GM18511 (cell line): ENCODE measurements at regions not wholly inside any gene's neighbourhood (a gene's known extent, or its start where the extent isn't known, plus 50 kb on each side); places are given as distances from the start of the nearest gene placed in this dataset.
"Not testable (repeated sequence)": the region's sequence is repeated elsewhere in the genome, so short reads cannot be mapped to it uniquely, and the experiment has no call there.

Source experiments
- ATAC-seq: cut with Tn5 transposase; IDR thresholded peaks from one replicate; pipeline ENCODE4 v1.9.1; 2021; ENCODE audit warnings: mild to moderate bottlenecking, moderate library complexity; ENCODE audit not compliant: unreplicated experiment

- no peak for ATAC-seq
Measured at GRCh38 chr5:75848077-75848476, 130.8 kb upstream of the POC5 start.

GRCh38 chr5:75847561-75848021, 130.4 kb upstream of the POC5 start:
- ATAC-seq = peak; percentile 95

- no peak for ATAC-seq
Measured at GRCh38 chr5:75844301-75844700, 127.1 kb upstream of the POC5 start.

GRCh38 chr5:75843319-75843718, 126.1 kb upstream of the POC5 start:
- ATAC-seq = no peak

GRCh38 chr5:75839547-75839946, 122.3 kb upstream of the POC5 start:
- no peak for ATAC-seq

- no peak for ATAC-seq
Measured at GRCh38 chr5:75837258-75837841, 120.1 kb upstream of the POC5 start.

- ATAC-seq = no peak
Measured at GRCh38 chr5:75831561-75831960, 114.3 kb upstream of the POC5 start.

GRCh38 chr5:75828029-75828428, 110.8 kb upstream of the POC5 start:
- ATAC-seq = no peak

- ATAC-seq = peak; percentile 58
Measured at GRCh38 chr5:75824323-75824722, 107.1 kb upstream of the POC5 start.

- ATAC-seq = no peak
Measured at GRCh38 chr5:75823811-75824210, 106.6 kb upstream of the POC5 start.

- no peak for ATAC-seq
Measured at GRCh38 chr5:75818661-75819060, 101.4 kb upstream of the POC5 start.

GRCh38 chr5:75799695-75800094, 82.5 kb upstream of the POC5 start:
- ATAC-seq = not testable (repeated sequence)

- ATAC-seq = not testable (repeated sequence)
Measured at GRCh38 chr5:75769338-75769737, 52.1 kb upstream of the POC5 start.
